Stimulated activated memory B cell treated with anti-CD40 and anti-IgM and Interleukin-4, amounts not matched to agents 10 μg/mL and 1 μg/mL and 100 μg/mL, for 72 hours (primary cell): ENCODE measurements at regions not wholly inside any gene's neighbourhood (a gene's known extent, or its start where the extent isn't known, plus 50 kb on each side); places are given as distances from the start of the nearest gene placed in this dataset.

Source experiments
- ATAC-seq: fragments of 150-1000 bp; cut with Tn5 transposase; 2 replicates; pipeline ENCODE4 v1.10.0; 2021
- H3K27ac Mint-ChIP-seq: one replicate; pipeline ENCODE4 v1.8.0; 2022; ENCODE audit warnings: mild to moderate bottlenecking, mixed read lengths
- H3K27me3 Mint-ChIP-seq: one replicate; pipeline ENCODE4 v1.8.0; 2022; ENCODE audit warnings: mixed read lengths
- H3K36me3 Mint-ChIP-seq: one replicate; pipeline ENCODE4 v1.8.0; 2022; ENCODE audit warnings: mixed read lengths
- H3K4me1 Mint-ChIP-seq: one replicate; pipeline ENCODE4 v1.8.0; 2022; ENCODE audit warnings: mixed read lengths
- H3K4me3 Mint-ChIP-seq: one replicate; pipeline ENCODE4 v1.8.0; 2022; ENCODE audit warnings: mild to moderate bottlenecking, moderate library complexity, mixed read lengths
- H3K9me3 Mint-ChIP-seq: one replicate; pipeline ENCODE4 v1.8.0; 2022; ENCODE audit warnings: mixed read lengths

DNA sequence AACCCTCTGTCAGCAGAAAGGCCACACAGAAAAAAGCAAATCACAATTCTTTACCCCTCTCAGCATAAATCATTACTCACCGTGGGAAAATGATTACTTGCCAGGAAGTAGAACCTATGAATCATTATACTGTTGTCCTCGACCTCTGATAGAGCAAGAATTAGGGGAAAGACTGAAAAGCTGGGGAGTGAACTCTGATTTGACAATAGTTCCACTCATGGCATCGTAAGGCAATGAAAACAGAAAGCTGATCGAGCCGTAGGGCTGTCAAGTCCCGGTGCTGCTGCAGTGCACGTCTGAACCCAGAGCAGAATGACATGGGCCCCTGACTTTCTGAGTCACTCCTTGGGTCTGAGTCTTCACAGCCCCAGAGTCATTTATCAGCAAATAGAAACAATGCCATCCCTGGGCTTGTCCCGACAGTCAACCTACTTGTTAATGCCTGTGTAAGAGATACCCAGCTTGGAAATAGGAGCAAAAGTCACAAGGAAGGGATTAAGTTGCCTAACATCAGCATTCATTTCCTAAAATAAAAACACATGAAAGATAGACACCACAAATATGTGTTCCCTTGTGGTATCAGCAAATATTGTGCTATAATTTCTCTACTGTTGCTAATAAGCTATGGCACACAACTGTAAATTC lies 224.8 kb upstream of the MARCKS start:
- no peaks in the 10 kb centered on the region for H3K36me3 Mint-ChIP-seq
- peak; percentile 31 for ATAC-seq
- no peaks in the 10 kb centered on the region for H3K27me3 Mint-ChIP-seq
- no peaks in the 10 kb centered on the region for H3K9me3 Mint-ChIP-seq
- H3K4me3 Mint-ChIP-seq, result peak overlapping the region; percentile 67
- peaks cover 83% of the 10 kb centered on the region for H3K4me1 Mint-ChIP-seq
- peak overlapping the region; percentile 93 for H3K27ac Mint-ChIP-seq

GRCh38 chr6:113633638-113634037 lies 223.5 kb upstream of the MARCKS start:
- H3K36me3 Mint-ChIP-seq, result no peaks in the 10 kb centered on the region

DNA sequence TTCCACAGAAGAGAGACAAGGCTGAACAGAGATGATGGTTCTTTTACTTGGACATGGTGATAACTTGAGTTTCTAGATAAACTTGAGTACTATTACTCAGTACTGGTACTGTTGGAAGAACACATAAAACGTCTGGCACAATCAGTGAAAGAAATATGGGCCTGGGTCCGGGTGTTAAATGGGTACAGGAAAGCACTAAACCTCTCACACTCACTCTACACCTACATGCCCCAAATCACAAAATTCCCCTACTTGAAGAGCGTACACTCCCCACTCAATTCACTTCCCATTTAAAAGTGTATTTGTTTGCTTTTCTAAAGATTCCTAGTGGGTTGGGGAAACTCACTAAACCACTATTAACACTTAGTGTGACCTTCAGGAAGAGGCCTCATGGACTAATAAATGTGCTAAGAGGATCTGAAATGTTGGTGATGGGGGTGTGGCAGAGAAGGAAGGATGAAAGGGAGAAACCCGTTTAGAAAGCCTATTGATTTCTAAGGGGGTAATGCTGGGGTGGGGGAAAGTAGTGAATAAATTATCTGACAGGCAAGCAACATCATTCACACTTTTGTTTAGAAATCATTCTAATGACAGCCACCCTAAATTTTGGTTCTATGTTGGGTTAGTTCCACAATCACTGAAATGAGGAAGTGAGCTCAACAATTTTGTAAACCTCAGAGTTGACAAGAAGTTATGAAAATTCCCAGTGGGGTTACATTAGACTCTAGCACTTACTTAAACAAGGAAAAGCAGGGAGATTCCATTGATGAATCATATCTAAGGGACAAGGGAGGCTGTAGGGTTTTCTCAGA lies 222.6 kb upstream of the MARCKS start:
- Mint-ChIP-seq H3K27ac (peak overlapping the region; percentile 88), H3K4me1 (peaks cover 68% of the 10 kb centered on the region), H3K27me3 (no peaks in the 10 kb centered on the region), H3K4me3 (peak overlapping the region; percentile 63), H3K9me3 (no peaks in the 10 kb centered on the region), H3K36me3 (no peaks in the 10 kb centered on the region)
- ATAC-seq, result peak; percentile 67

More at GRCh38 chr6:113633638-113634037, 223.5 kb upstream of the MARCKS start:
- H3K4me1 Mint-ChIP-seq, result peaks cover 77% of the 10 kb centered on the region
- peak overlapping the region; percentile 25 for H3K4me3 Mint-ChIP-seq
- ATAC-seq, result no peak
- no peaks in the 10 kb centered on the region for H3K27me3 Mint-ChIP-seq
- peak overlapping the region; percentile 88 for H3K27ac Mint-ChIP-seq
- no peaks in the 10 kb centered on the region for H3K9me3 Mint-ChIP-seq

DNA sequence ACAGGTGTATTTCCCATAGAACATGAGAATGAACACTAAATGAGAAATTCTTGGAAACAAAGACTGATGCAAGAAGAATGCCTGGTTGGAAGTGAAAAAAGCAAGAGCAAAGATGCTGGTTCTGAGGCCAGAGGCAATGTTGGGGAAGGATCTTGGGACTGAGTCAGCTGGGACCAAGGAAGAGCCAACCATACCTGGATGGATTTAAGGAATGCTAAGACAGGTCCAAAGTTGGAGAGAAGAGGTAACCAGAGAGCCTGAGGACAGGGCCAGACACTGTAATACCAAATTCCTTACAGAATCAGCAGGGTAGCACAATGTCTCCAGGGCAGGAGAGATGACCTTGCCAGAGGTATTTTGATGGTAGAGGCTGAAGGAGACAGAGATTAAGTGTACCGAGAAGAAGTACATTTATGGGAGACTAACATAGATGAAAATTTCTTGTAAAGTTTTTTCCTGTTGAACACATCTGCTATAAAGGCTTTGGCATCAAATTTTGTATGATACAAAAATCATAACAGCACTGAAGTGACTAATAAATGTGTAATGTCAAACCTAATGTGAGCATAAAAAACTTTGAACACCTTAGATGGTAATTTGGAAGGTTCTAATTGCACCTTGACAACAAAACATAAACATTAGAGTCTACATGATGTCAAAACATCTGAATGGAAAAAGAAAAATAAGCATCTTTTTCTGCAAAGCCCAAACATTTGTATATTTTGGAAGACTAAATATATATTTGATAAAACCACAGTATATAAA lies 221.7 kb upstream of the MARCKS start:
- H3K9me3 Mint-ChIP-seq, result no peaks in the 10 kb centered on the region
- no peaks in the 10 kb centered on the region for H3K36me3 Mint-ChIP-seq
- H3K27me3 Mint-ChIP-seq, result no peaks in the 10 kb centered on the region
- no peak for ATAC-seq
- peaks cover 68% of the 10 kb centered on the region for H3K4me1 Mint-ChIP-seq
- H3K4me3 Mint-ChIP-seq, result peak overlapping the region; percentile 63
- H3K27ac Mint-ChIP-seq, result peak overlapping the region; percentile 88

- no peak for ATAC-seq
- Mint-ChIP-seq H3K4me1 (peaks cover 58% of the 10 kb centered on the region), H3K4me3 (no peak overlapping the region), H3K9me3 (no peaks in the 10 kb centered on the region), H3K27ac (peak overlapping the region; percentile 89), H3K36me3 (no peaks in the 10 kb centered on the region), H3K27me3 (no peaks in the 10 kb centered on the region)
These were observed 220.8 kb upstream of the MARCKS start for GRCh38 chr6:113636357-113636824.

- Mint-ChIP-seq H3K27me3 (no peaks in the 10 kb centered on the region), H3K36me3 (no peaks in the 10 kb centered on the region)
These were observed 217.1 kb upstream of the MARCKS start for GRCh38 chr6:113640051-113640450.

DNA sequence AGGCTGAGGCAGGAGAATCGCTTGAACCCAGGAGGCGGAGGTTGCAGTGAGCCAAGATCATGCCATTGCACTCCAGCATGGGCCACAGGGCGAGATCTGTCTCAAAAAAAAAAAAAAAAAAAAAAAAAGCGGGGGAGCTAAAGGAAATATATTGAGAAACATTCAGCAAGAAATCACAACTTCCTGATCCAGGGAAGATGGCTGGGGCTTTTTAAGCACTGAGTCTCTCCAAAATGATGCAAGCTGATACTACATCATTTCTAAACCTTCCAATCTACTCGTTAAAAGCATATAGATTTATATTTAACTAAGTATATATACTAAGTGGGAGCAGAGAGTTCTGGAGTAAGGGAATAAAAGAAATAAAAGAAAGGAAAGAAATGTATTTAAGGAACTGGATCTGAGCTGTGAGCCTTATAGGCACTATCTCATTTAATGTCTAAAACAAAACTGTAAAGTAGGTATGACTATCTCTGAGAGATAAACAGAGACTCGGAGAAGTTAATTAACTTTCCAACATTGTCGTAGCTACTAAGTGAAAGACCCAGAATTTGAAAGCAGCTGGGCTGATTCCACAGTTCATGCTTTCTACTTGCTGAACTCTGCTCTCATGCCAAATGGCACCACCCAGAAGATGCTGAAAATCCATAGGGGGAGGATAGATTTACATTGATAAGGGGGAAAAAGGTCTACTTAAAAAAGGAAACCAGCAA lies 215.0 kb upstream of the MARCKS start:
- H3K4me3 Mint-ChIP-seq, result peak overlapping the region; percentile 57
- H3K4me1 Mint-ChIP-seq, result peaks cover 54% of the 10 kb centered on the region
- H3K9me3 Mint-ChIP-seq, result no peaks in the 10 kb centered on the region
- no peak for ATAC-seq
- H3K27me3 Mint-ChIP-seq, result no peaks in the 10 kb centered on the region
- no peaks in the 10 kb centered on the region for H3K36me3 Mint-ChIP-seq
- peak overlapping the region; percentile 65 for H3K27ac Mint-ChIP-seq

More at GRCh38 chr6:113640051-113640450, 217.1 kb upstream of the MARCKS start:
- no peak overlapping the region for H3K27ac Mint-ChIP-seq
- no peak overlapping the region for H3K4me3 Mint-ChIP-seq
- H3K4me1 Mint-ChIP-seq, result peaks cover 51% of the 10 kb centered on the region
- no peaks in the 10 kb centered on the region for H3K9me3 Mint-ChIP-seq
- ATAC-seq, result no peak

DNA sequence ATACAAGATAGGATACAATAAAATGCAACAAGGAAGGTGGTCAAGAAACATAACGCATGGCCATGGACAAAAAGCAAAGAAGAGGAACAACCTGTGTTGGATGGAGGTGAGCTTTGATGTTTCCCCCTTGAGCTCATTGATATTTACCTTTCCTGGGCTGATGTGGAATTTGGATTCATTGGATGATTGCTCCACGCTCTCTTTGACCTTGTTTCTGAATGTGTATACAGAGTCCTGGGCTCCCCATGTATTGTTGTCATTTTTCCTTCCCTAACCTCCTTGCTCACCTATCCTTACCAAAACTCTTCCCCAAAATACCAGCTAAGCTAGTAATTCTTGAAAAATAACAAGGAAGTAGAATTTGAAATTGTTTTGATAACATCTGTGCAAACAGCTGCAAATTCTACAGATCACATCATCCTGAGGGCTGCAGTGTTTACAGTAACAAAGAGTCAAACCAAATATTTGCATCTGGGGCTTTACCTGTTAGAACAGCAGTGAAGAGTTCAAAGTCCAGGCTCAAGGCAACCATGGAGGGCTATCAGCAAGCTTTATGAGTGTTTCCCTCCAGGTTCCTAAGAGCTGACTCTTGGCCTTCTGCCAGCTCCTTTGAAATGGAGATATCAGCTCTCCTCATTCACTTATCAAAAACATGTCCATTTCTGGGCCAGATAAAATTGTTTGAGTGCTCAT lies 214.3 kb upstream of the MARCKS start:
- Mint-ChIP-seq H3K36me3 (no peaks in the 10 kb centered on the region), H3K27me3 (no peaks in the 10 kb centered on the region), H3K9me3 (no peaks in the 10 kb centered on the region), H3K4me1 (peaks cover 58% of the 10 kb centered on the region), H3K4me3 (peak overlapping the region; percentile 57), H3K27ac (peak overlapping the region; percentile 65)
- peak; percentile 93 for ATAC-seq

GRCh38 chr6:113643407-113643770 lies 213.8 kb upstream of the MARCKS start:
- H3K4me1 Mint-ChIP-seq, result peaks cover 58% of the 10 kb centered on the region
- H3K4me3 Mint-ChIP-seq, result peak overlapping the region; percentile 56
- no peaks in the 10 kb centered on the region for H3K9me3 Mint-ChIP-seq
- peak overlapping the region; percentile 65 for H3K27ac Mint-ChIP-seq
- no peaks in the 10 kb centered on the region for H3K27me3 Mint-ChIP-seq
- ATAC-seq, result no peak
- no peaks in the 10 kb centered on the region for H3K36me3 Mint-ChIP-seq

GRCh38 chr6:113644861-113645575 lies 212.1 kb upstream of the MARCKS start:
- Mint-ChIP-seq H3K36me3 (no peaks in the 10 kb centered on the region), H3K27ac (peak overlapping the region; percentile 75), H3K4me1 (peaks cover 71% of the 10 kb centered on the region), H3K9me3 (no peaks in the 10 kb centered on the region), H3K27me3 (no peaks in the 10 kb centered on the region), H3K4me3 (no peak overlapping the region)
- no peak for ATAC-seq

DNA sequence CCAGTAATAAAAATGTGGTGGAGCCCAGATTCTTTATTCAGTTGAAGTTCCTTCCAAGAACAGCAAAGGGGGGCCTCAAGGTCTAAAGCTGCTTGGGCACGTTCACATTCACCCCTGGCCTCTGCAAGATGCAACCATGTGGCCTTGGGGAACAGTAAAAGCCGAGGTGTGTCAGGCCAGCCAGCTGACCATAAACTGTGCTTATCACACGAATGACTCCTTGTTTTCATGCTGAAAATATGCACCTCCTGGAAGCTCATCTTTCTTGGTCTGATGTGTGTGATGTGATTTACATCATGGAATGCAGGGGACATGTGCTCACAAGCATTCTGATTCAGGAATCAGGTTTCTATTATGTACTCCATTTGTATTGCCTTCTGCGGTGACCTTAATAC lies 211.6 kb upstream of the MARCKS start:
- Mint-ChIP-seq H3K27ac (peak overlapping the region; percentile 75), H3K4me1 (peaks cover 74% of the 10 kb centered on the region), H3K9me3 (no peaks in the 10 kb centered on the region), H3K4me3 (peak overlapping the region; percentile 9), H3K36me3 (no peaks in the 10 kb centered on the region), H3K27me3 (no peaks in the 10 kb centered on the region)
- no peak for ATAC-seq

DNA sequence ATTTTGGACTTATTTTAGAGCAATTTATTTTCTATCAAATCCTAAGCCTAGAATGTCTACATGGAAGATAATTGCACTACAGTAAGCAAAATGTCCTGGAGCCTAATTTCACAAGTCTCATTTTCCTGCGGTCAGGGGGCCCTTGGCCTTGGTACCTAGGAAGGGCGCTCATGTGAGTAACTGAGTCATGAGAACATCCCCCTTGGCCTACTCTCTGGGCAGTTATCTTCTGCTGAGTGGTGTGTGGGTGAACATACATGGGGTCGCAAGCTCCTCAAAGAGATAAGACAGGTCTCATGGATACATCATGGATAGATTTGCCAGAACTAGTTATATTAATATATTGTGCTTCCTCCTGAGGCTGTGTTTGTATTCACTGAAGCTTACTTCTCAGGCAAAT lies 211.2 kb upstream of the MARCKS start:
- H3K36me3 Mint-ChIP-seq, result no peaks in the 10 kb centered on the region
- H3K4me1 Mint-ChIP-seq, result peaks cover 78% of the 10 kb centered on the region
- H3K27ac Mint-ChIP-seq, result peak overlapping the region; percentile 75
- no peak for ATAC-seq
- no peaks in the 10 kb centered on the region for H3K27me3 Mint-ChIP-seq
- no peaks in the 10 kb centered on the region for H3K9me3 Mint-ChIP-seq
- H3K4me3 Mint-ChIP-seq, result peak overlapping the region; percentile 9

DNA sequence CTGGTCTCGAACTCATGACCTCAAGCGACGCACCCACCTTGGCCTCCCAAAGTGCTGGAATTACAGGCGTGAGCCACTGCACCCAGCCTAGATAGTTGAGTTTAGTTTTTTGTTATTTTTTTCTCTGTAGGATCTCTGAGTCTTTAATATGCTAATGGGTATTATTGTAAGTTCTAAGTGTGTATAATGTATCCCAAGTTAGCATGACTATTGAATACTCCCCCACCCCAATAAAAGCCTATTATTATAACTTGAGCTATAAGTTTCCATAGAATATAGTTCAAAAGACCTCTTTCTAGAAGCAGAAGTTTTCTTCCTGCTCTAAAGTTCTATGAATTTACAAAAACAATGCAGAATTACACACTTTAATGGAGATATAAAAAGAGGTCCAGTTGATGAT lies 210.4 kb upstream of the MARCKS start:
- H3K9me3 Mint-ChIP-seq, result no peaks in the 10 kb centered on the region
- peak overlapping the region; percentile 93 for H3K27ac Mint-ChIP-seq
- no peaks in the 10 kb centered on the region for H3K27me3 Mint-ChIP-seq
- no peak for ATAC-seq
- no peaks in the 10 kb centered on the region for H3K36me3 Mint-ChIP-seq
- peak overlapping the region; percentile 40 for H3K4me3 Mint-ChIP-seq
- peaks cover 85% of the 10 kb centered on the region for H3K4me1 Mint-ChIP-seq
